ENCODE measurements at regions not wholly inside any gene's neighbourhood (a gene's known extent, or its start where the extent isn't known, plus 50 kb on each side); places are given as distances from the start of the nearest gene placed in this dataset.

GRCh38 chr2:155546721-155547555 is 785.6 kb downstream of the NR4A2 start:
- TF ChIP-seq CTCF (conservative IDR thresholded peaks at IDR 0.05; ENCODE audit: low read length) = no peak
- no peak for TF ChIP-seq EZH2phosphoT487 (IDR thresholded peaks at IDR 0.05; ENCODE audit: borderline replicate concordance, low read depth, low read length)
